ENCODE measurements at regions not wholly inside any gene's neighbourhood (a gene's known extent, or its start where the extent isn't known, plus 50 kb on each side); places are given as distances from the start of the nearest gene placed in this dataset.
"Not testable (repeated sequence)": the region's sequence is repeated elsewhere in the genome, so short reads cannot be mapped to it uniquely, and the experiment has no call there.

- no peaks in the 10 kb centered on the region for H3K27me3 ChIP-seq (ENCODE audit: insufficient read depth, low read length)
- TF ChIP-seq, protein P1, sequence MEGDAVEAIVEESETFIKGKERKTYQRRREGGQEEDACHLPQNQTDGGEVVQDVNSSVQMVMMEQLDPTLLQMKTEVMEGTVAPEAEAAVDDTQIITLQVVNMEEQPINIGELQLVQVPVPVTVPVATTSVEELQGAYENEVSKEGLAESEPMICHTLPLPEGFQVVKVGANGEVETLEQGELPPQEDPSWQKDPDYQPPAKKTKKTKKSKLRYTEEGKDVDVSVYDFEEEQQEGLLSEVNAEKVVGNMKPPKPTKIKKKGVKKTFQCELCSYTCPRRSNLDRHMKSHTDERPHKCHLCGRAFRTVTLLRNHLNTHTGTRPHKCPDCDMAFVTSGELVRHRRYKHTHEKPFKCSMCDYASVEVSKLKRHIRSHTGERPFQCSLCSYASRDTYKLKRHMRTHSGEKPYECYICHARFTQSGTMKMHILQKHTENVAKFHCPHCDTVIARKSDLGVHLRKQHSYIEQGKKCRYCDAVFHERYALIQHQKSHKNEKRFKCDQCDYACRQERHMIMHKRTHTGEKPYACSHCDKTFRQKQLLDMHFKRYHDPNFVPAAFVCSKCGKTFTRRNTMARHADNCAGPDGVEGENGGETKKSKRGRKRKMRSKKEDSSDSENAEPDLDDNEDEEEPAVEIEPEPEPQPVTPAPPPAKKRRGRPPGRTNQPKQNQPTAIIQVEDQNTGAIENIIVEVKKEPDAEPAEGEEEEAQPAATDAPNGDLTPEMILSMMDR (IDR thresholded peaks at IDR 0.05; ENCODE audit: extremely low read depth, low read depth, low read length), result no peak
- H2AFZ ChIP-seq (ENCODE audit: low read length), result no peak overlapping the region
- H3K36me3 ChIP-seq (ENCODE audit: insufficient read depth, low read length), result no peaks in the 10 kb centered on the region
- no peak overlapping the region for H3K4me2 ChIP-seq (ENCODE audit: insufficient read depth, low read length)
- no peaks in the 10 kb centered on the region for H3K9me3 ChIP-seq (ENCODE audit: low read depth, low read length)
- no peaks in the 10 kb centered on the region for H3K4me1 ChIP-seq (ENCODE audit: insufficient read depth, low read length)
- H3K4me3 ChIP-seq (ENCODE audit: insufficient read depth, low read length), result no peak overlapping the region
- DNase-seq (ENCODE audit: insufficient read length, low spot score, missing footprints), result no peak
- no peaks in the 10 kb centered on the region for H3K79me2 ChIP-seq (ENCODE audit: insufficient read depth, low read length)
- H4K20me1 ChIP-seq (ENCODE audit: insufficient read depth, low read length), result no peaks in the 10 kb centered on the region
- H3K27ac ChIP-seq (ENCODE audit: low read depth, low read length), result no peak overlapping the region
These were observed 61.3 kb upstream of the RESF1 start for GRCh38 chr12:31897781-31898503.

GRCh38 chr12:31897092-31897491 is 62.1 kb upstream of the RESF1 start:
- DNase-seq (ENCODE audit: insufficient read length, low spot score, missing footprints); H4K20me1 ChIP-seq (ENCODE audit: insufficient read depth, low read length); H3K4me3 ChIP-seq (ENCODE audit: insufficient read depth, low read length); H3K4me1 ChIP-seq (ENCODE audit: insufficient read depth, low read length); H3K4me2 ChIP-seq (ENCODE audit: insufficient read depth, low read length); H3K27ac ChIP-seq (ENCODE audit: low read depth, low read length); H3K79me2 ChIP-seq (ENCODE audit: insufficient read depth, low read length); H3K9me3 ChIP-seq (ENCODE audit: low read depth, low read length); H3K27me3 ChIP-seq (ENCODE audit: insufficient read depth, low read length); H3K36me3 ChIP-seq (ENCODE audit: insufficient read depth, low read length); H2AFZ ChIP-seq (ENCODE audit: low read length): not testable (repeated sequence)

- H2AFZ ChIP-seq (ENCODE audit: low read length), result no peak overlapping the region
- DNase-seq (ENCODE audit: insufficient read length, low spot score, missing footprints), result no peak
- H3K27ac ChIP-seq (ENCODE audit: low read depth, low read length), result no peak overlapping the region
These were observed 62.6 kb upstream of the RESF1 start for GRCh38 chr12:31896514-31897039.

DNA sequence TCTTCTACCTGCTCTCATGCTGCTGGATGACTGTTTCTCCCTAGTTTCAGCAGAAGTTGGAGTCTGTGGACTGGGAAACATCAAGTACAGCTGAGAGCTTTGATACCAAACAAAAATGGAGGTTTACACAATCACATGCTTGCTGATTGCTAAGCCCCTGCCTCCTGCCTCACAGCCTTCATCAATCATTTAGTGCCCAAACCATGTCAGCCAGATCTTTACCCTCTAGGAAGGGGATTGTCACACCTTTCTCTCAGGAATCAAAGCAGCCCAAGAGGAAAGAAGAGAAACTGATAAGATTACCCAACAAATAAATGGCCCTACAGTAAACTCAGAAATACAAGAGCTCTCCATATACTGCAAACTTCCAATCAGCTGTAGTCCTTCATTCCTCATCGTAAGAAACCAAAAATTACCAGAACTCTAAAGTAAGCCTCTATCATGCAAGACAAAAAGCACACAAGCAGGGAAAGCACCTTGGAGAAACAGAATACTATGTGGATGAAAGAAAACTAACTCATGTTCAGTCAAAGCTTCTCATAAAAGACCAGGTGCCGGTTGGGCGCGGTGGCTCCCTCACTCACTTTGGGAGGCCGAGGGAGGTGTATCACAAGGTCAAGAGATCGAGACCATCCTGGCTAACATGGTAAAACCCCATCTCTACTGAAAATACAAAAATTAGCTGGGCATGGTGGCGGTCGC is 63.6 kb upstream of the RESF1 start:
- no peak overlapping the region for H2AFZ ChIP-seq (ENCODE audit: low read length)
- DNase-seq (ENCODE audit: insufficient read length, low spot score, missing footprints), result no peak
- TF ChIP-seq, protein P1 (IDR thresholded peaks at IDR 0.05; ENCODE audit: extremely low read depth, low read depth, low read length), result no peak

More at GRCh38 chr12:31896514-31897039, 62.6 kb upstream of the RESF1 start:
- Histone ChIP-seq H3K79me2 (ENCODE audit: insufficient read depth, low read length) (no peaks in the 10 kb centered on the region), H3K36me3 (ENCODE audit: insufficient read depth, low read length) (no peaks in the 10 kb centered on the region), H4K20me1 (ENCODE audit: insufficient read depth, low read length) (no peaks in the 10 kb centered on the region), H3K9me3 (ENCODE audit: low read depth, low read length) (no peaks in the 10 kb centered on the region), H3K4me2 (ENCODE audit: insufficient read depth, low read length) (no peak overlapping the region), H3K4me1 (ENCODE audit: insufficient read depth, low read length) (no peaks in the 10 kb centered on the region), H3K4me3 (ENCODE audit: insufficient read depth, low read length) (no peak overlapping the region), H3K27me3 (ENCODE audit: insufficient read depth, low read length) (no peaks in the 10 kb centered on the region)
- TF ChIP-seq, protein P1 (IDR thresholded peaks at IDR 0.05; ENCODE audit: extremely low read depth, low read depth, low read length), result no peak

More for the DNA sequence above, 63.6 kb upstream of the RESF1 start:
- Histone ChIP-seq H4K20me1 (ENCODE audit: insufficient read depth, low read length) (no peaks in the 10 kb centered on the region), H3K27me3 (ENCODE audit: insufficient read depth, low read length) (no peaks in the 10 kb centered on the region), H3K27ac (ENCODE audit: low read depth, low read length) (no peak overlapping the region), H3K36me3 (ENCODE audit: insufficient read depth, low read length) (no peaks in the 10 kb centered on the region), H3K4me1 (ENCODE audit: insufficient read depth, low read length) (no peaks in the 10 kb centered on the region), H3K4me2 (ENCODE audit: insufficient read depth, low read length) (no peak overlapping the region), H3K4me3 (ENCODE audit: insufficient read depth, low read length) (no peak overlapping the region), H3K79me2 (ENCODE audit: insufficient read depth, low read length) (no peaks in the 10 kb centered on the region), H3K9me3 (ENCODE audit: low read depth, low read length) (no peaks in the 10 kb centered on the region)
